BLaER1 (cell line): ENCODE measurements at regions not wholly inside any gene's neighbourhood (a gene's known extent, or its start where the extent isn't known, plus 50 kb on each side); places are given as distances from the start of the nearest gene placed in this dataset.

Source experiments
- H3K27ac ChIP-seq: shearing (Covaris generic); formaldehyde crosslinking; 2 replicates; pipeline ENCODE4 v1.8.1; 2022
- H3K27me3 ChIP-seq: shearing (Covaris generic); formaldehyde crosslinking; 2 replicates; pipeline ENCODE4 v1.8.1; 2022
- H3K36me3 ChIP-seq: shearing (Covaris generic); formaldehyde crosslinking; 2 replicates; pipeline ENCODE4 v1.8.1; 2022
- H3K4me1 ChIP-seq: shearing (Covaris generic); formaldehyde crosslinking; 2 replicates; pipeline ENCODE4 v1.8.1; 2022
- H3K4me2 ChIP-seq: shearing (Covaris generic); formaldehyde crosslinking; 2 replicates; pipeline ENCODE4 v1.8.1; 2022
- H3K4me3 ChIP-seq: shearing (Covaris generic); formaldehyde crosslinking; 2 replicates; pipeline ENCODE4 v1.8.1; 2022
- H3K9ac ChIP-seq: shearing (Covaris generic); formaldehyde crosslinking; 2 replicates; pipeline ENCODE4 v1.8.1; 2022
- H3K9me3 ChIP-seq: shearing (Covaris generic); formaldehyde crosslinking; 2 replicates; pipeline ENCODE4 v1.8.1; 2022
- H4K20me1 ChIP-seq: shearing (Covaris generic); formaldehyde crosslinking; 2 replicates; pipeline ENCODE4 v1.8.1; 2022
- Cebpa-rat ChIP-seq: shearing (Covaris generic); IDR thresholded peaks from 2 replicates; pipeline ENCODE4 v1.8.1; 2022

DNA sequence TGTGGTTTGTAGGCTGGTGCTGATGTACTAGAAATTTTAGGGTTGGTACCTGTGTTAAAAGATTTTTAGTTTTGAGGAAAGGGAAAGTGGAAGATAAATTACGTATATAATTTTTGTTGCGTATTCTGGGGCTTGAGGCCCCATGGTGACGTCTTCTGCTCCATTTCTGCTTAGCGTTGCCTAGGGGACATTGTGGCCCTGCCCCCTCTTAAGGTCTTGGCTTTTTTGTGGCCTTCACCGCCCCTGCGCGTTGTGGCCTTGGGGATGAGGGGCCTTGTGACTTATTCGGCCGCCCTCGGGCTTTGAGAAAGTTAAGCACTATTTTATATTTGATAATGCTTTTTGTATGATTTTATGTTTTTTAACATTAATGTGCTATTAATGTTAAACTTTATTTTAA, 182.0 kb downstream of the KLF13 start:
- Histone ChIP-seq H3K9me3 (no peaks in the 10 kb centered on the region), H3K4me3 (no peak overlapping the region), H3K27me3 (no peaks in the 10 kb centered on the region), H4K20me1 (no peaks in the 10 kb centered on the region), H3K27ac (no peak overlapping the region), H3K9ac (no peak overlapping the region), H3K4me2 (no peak overlapping the region), H3K4me1 (0 out of 2 replicates have a peak, but pooled peaks cover 4% of the 10 kb centered on the region), H3K36me3 (no peaks in the 10 kb centered on the region)
- no peak for TF ChIP-seq Cebpa-rat

DNA sequence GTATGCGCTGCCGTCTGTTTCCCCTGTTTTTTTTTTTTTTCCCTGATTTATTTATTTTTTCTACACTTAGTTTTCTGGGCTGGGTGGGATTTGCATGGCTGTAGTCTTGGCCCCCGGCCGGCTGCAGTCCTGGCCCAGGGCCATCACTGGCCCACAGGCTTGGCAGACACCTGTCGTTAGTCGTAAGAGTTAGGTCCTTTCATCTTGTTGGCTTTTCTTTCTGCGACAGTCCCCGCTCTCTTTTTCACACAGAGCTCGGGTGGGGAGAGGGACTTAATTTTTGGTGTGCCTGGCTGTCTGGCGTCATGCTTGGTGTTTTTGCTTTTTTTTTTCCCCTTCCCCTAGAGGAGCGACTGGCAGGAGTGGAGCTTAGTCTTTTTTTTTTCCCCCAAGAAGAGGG, 183.4 kb downstream of the KLF13 start:
- no peaks in the 10 kb centered on the region for H3K36me3 ChIP-seq
- no peak overlapping the region for H3K27ac ChIP-seq
- H3K9me3 ChIP-seq: no peaks in the 10 kb centered on the region
- no peak overlapping the region for H3K9ac ChIP-seq
- H3K27me3 ChIP-seq: no peaks in the 10 kb centered on the region
- H3K4me2 ChIP-seq: no peak overlapping the region
- no peak overlapping the region for H3K4me3 ChIP-seq
- H3K4me1 ChIP-seq: 0 out of 2 replicates have a peak, but pooled peaks cover 4% of the 10 kb centered on the region
- no peak for TF ChIP-seq Cebpa-rat
- H4K20me1 ChIP-seq: no peaks in the 10 kb centered on the region

DNA sequence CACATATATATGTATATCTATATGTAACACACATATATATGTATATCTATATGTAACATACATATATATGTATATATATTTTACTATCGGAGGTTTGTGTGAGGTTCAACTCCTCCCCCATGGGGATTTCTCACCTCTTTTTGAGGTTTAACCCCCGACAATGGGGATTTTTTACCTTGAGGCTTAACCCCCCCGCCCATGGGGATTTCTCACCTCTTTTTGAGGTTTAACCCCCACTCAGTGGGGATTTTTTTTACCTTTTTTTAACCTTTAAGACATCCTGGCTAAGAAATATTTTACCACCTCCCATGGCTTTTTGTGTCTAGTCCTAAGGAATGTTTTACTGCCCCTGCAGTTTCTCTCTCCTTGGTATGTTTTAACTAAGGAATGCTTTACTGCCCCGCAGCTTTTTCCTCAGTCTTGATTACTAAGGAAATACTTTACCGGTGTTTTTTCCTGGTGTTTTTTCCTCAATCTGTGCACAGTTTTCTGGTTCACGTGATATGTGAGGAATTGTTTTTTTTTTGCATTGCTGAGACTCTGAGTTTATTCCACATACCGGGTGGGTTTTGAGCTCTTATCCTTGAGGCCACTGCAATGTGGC, 185.2 kb downstream of the KLF13 start:
- Histone ChIP-seq H3K4me3 (no peak overlapping the region), H3K27ac (no peak overlapping the region), H3K36me3 (no peaks in the 10 kb centered on the region), H3K9me3 (no peaks in the 10 kb centered on the region), H4K20me1 (no peaks in the 10 kb centered on the region), H3K4me2 (no peak overlapping the region), H3K9ac (no peak overlapping the region), H3K4me1 (0 out of 2 replicates have a peak, but pooled peaks cover 4% of the 10 kb centered on the region), H3K27me3 (no peaks in the 10 kb centered on the region)
- no peak for TF ChIP-seq Cebpa-rat

DNA sequence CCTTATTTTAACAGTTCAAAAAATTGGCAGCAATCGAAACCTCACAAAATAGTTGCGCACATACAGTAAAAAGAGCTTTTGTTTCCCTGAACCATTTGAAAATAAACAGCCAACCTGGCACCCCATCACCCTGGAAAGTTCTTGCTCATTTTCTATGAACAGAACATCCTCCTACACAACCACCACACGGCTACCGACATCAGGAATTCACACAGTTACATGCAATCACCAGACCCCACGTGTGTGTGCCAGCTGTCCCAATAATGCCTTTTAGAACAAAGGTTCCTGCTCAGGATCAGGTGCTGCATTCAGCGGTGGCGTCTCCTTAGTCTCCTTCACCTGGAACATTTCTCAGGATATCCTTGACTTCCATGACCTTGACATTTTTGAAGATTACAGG, 186.5 kb downstream of the KLF13 start:
- Histone ChIP-seq H3K36me3 (no peaks in the 10 kb centered on the region), H3K4me3 (no peak overlapping the region), H3K4me2 (no peak overlapping the region), H3K9ac (no peak overlapping the region), H3K9me3 (no peaks in the 10 kb centered on the region), H3K27ac (no peak overlapping the region), H3K27me3 (no peaks in the 10 kb centered on the region), H4K20me1 (no peaks in the 10 kb centered on the region), H3K4me1 (0 out of 2 replicates have a peak, but pooled peaks cover 4% of the 10 kb centered on the region)
- no peak for TF ChIP-seq Cebpa-rat

DNA sequence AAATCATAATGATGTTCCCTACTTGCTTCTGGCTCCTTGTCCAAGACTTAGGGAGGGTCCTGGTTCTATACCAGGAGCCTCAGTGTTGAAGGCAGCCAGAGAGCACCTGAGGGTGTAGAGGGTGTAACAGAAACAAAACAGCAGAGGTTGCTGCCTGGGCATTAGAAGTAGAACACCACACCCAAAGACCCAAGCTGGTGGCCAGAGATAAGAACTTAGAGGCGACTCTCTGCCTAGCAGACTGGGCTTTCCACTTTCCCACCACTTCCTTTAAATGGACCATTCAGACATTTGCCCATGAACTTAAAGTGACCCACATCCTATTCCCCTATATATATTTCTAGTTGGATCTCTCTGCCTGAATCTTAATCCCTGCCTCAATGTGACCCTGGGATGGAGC, 189.8 kb downstream of the KLF13 start:
- TF ChIP-seq Cebpa-rat: no peak
- no peak overlapping the region for H3K9ac ChIP-seq
- no peaks in the 10 kb centered on the region for H3K9me3 ChIP-seq
- H3K4me2 ChIP-seq: no peak overlapping the region
- H3K4me3 ChIP-seq: no peak overlapping the region
- no peaks in the 10 kb centered on the region for H3K27me3 ChIP-seq
- H3K36me3 ChIP-seq: no peaks in the 10 kb centered on the region
- H4K20me1 ChIP-seq: no peaks in the 10 kb centered on the region
- H3K27ac ChIP-seq: no peak overlapping the region
- H3K4me1 ChIP-seq: 0 out of 2 replicates have a peak, but pooled peaks cover 4% of the 10 kb centered on the region

DNA sequence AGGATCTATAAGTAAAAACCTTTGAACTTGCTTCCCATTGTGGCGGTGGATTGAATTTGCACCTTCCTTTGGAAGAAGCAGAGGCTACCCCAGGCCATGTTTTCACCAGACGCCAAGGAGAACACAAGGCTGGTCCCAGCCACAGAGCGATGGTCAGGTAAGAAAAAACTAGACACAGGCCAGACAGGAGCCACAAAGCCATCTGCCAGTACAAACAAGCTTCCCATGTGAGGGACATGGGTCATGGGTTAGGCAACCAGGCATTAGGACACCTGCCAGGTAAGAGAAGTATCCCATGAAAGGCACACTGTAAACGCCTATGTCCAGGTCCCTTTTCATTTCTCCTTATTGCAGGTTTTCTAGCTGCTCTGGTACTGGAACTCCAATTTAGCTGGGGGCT, 190.2 kb downstream of the KLF13 start:
- H3K36me3 ChIP-seq: no peaks in the 10 kb centered on the region
- H3K27ac ChIP-seq: no peak overlapping the region
- H3K4me1 ChIP-seq: 0 out of 2 replicates have a peak, but pooled peaks cover 2% of the 10 kb centered on the region
- no peak overlapping the region for H3K9ac ChIP-seq
- no peaks in the 10 kb centered on the region for H3K9me3 ChIP-seq
- TF ChIP-seq Cebpa-rat: no peak
- no peak overlapping the region for H3K4me3 ChIP-seq
- H3K4me2 ChIP-seq: no peak overlapping the region
- no peaks in the 10 kb centered on the region for H4K20me1 ChIP-seq
- H3K27me3 ChIP-seq: no peaks in the 10 kb centered on the region

DNA sequence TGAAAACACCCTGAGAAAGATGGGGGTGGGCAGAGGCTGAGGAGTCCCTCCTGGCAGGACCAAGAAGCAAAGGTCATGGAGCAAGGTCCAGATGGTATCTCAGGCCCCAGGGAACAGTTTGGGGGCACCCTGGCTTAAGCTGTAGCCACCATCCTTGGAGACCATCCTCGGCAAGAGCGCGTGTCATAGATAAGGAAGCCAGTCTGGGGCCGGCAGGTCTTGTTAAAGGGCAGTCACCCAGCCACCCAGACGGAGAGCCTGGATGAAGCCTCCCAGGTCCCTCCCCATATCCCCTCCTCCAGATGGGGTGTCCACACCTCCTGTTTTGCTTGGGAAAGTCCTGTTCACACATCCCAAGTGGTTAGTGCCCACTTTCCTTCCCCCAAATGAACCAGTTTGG, 191.1 kb downstream of the KLF13 start:
- H3K9me3 ChIP-seq: no peaks in the 10 kb centered on the region
- H3K36me3 ChIP-seq: no peaks in the 10 kb centered on the region
- no peak overlapping the region for H3K4me3 ChIP-seq
- TF ChIP-seq Cebpa-rat: no peak
- H3K4me2 ChIP-seq: no peak overlapping the region
- no peak overlapping the region for H3K27ac ChIP-seq
- no peak overlapping the region for H3K9ac ChIP-seq
- peaks cover 3% of the 10 kb centered on the region for H3K4me1 ChIP-seq
- H3K27me3 ChIP-seq: no peaks in the 10 kb centered on the region
- no peaks in the 10 kb centered on the region for H4K20me1 ChIP-seq

DNA sequence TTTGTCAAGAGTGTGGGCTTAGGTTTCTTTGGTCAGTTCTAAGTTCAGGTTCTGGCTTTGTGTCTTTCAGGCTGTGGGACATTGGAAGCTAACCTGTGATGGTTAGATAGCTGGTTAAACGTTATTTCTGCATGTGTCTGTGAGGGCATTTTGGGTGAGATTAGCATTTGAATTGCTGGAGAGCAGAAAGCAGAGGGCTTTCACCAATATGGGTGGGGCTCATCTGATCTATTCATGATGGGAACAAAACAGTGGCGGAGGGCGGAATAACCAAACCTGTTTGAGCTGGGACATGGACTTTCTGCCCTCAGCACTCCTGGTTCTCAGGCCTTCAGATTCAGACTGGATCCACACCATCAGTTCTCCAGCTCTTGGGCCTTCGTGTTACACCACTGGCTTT, 195.4 kb downstream of the KLF13 start:
- no peak overlapping the region for H3K4me3 ChIP-seq
- H3K27me3 ChIP-seq: no peaks in the 10 kb centered on the region
- no peak overlapping the region for H3K4me2 ChIP-seq
- no peaks in the 10 kb centered on the region for H3K36me3 ChIP-seq
- no peaks in the 10 kb centered on the region for H3K9me3 ChIP-seq
- no peak overlapping the region for H3K27ac ChIP-seq
- H4K20me1 ChIP-seq: no peaks in the 10 kb centered on the region
- H3K9ac ChIP-seq: no peak overlapping the region
- peaks cover 13% of the 10 kb centered on the region for H3K4me1 ChIP-seq
- no peak for TF ChIP-seq Cebpa-rat

DNA sequence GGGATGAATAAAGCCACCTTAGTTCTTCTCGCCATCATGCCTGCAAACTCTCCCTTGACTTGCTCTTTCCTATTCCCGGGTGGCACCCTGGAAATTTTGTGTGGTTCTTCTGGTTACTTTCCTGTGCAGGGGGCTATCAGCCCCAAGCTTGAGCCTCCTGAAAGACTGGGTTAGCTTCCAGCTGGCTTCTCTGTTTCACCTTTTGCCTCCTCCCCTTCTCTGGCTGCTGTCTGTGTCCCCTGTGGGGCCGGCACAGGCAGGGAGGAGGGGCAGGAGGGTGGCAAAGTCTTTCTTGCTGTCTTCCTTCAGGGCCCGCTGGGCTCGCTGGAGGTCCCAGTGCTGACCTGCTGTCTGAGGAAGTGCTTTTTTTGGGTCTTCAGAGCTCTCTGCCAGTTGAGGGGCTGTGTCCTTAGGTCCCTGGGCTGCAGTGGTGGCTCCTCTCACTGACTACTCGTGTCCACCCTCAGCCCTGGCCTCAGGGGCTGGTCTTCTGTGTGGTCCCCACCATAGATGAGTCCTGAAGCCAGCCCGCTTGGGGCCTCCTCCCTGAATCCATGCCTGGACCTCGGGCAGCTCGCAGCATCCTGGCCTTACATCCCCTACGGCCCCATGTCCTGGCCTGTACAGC, 196.5 kb downstream of the KLF13 start:
- Histone ChIP-seq H3K9me3 (no peaks in the 10 kb centered on the region), H3K9ac (no peak overlapping the region), H3K4me1 (peaks cover 13% of the 10 kb centered on the region), H3K27ac (no peak overlapping the region), H3K27me3 (no peaks in the 10 kb centered on the region), H3K4me3 (no peak overlapping the region), H3K4me2 (peak overlapping the region; percentile 59), H4K20me1 (no peaks in the 10 kb centered on the region), H3K36me3 (no peaks in the 10 kb centered on the region)
- no peak for TF ChIP-seq Cebpa-rat

DNA sequence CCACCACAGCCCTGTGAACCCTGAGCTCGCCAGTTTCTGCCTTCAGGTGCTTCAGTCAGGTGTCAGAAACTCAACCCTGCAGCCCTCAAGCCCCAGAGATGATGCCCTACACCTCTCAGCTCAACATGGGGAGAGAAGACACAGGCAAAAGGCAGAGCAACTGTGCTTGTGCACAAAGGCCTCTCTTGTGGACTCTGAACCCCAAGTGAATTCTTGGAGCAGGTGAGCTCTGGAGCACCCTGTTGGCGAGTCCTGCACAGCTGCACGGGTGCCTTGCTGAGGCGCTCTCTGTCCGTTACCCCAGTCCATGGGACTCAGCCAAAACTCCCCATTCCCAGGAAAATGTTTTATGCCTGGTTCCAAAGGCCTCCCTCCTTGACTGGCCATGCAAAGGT, 197.0 kb downstream of the KLF13 start:
- no peaks in the 10 kb centered on the region for H4K20me1 ChIP-seq
- peaks cover 13% of the 10 kb centered on the region for H3K4me1 ChIP-seq
- peak overlapping the region; percentile 59 for H3K4me2 ChIP-seq
- H3K9ac ChIP-seq: no peak overlapping the region
- no peak overlapping the region for H3K27ac ChIP-seq
- no peak for TF ChIP-seq Cebpa-rat
- no peaks in the 10 kb centered on the region for H3K9me3 ChIP-seq
- H3K4me3 ChIP-seq: no peak overlapping the region
- H3K27me3 ChIP-seq: no peaks in the 10 kb centered on the region
- H3K36me3 ChIP-seq: no peaks in the 10 kb centered on the region
